HAP-1 (cell line): ENCODE measurements at regions not wholly inside any gene's neighbourhood (a gene's known extent, or its start where the extent isn't known, plus 50 kb on each side); places are given as distances from the start of the nearest gene placed in this dataset.

Experiments used
- DNase-seq, 2 experiments: peaks; one replicate each; pipeline ENCODE4 v3.0.0-alpha.2; 2016 to 2020; ENCODE audit warnings: low spot score in 2 of 2
- H3K27me3 ChIP-seq: fragments of 250-450 bp; sonication (Bioruptor Pico); 2 replicates; pipeline ENCODE4 v1.5.1; 2020; ENCODE audit warnings: low read depth, mild to moderate bottlenecking, moderate library complexity
- H3K36me3 ChIP-seq: fragments of 250-450 bp; sonication (Bioruptor Pico); replicated peaks from 2 replicates; pipeline ENCODE4 v1.5.1; 2020; ENCODE audit warnings: mild to moderate bottlenecking
- H3K4me1 ChIP-seq: fragments of 250-450 bp; sonication (Bioruptor Pico); 2 replicates; pipeline ENCODE4 v1.5.1; 2020; ENCODE audit warnings: mild to moderate bottlenecking
- H3K4me3 ChIP-seq: fragments of 250-450 bp; sonication (Bioruptor Pico); 2 replicates; pipeline ENCODE4 v1.5.1; 2020; ENCODE audit warnings: mild to moderate bottlenecking, moderate library complexity
- H3K9me3 ChIP-seq: fragments of 250-450 bp; sonication (Bioruptor Pico); 2 replicates; pipeline ENCODE4 v1.5.1; 2020; ENCODE audit warnings: mild to moderate bottlenecking, moderate library complexity
- in situ Hi-C: fragments of 300-500 bp; cut with MboI; formaldehyde crosslinking; loops from 3 replicates; pipeline ENCODE4 v1.14.3; 2020; ENCODE audit warnings: low sequenced_read_pairs, inconsistent platforms, mixed read lengths

DNA sequence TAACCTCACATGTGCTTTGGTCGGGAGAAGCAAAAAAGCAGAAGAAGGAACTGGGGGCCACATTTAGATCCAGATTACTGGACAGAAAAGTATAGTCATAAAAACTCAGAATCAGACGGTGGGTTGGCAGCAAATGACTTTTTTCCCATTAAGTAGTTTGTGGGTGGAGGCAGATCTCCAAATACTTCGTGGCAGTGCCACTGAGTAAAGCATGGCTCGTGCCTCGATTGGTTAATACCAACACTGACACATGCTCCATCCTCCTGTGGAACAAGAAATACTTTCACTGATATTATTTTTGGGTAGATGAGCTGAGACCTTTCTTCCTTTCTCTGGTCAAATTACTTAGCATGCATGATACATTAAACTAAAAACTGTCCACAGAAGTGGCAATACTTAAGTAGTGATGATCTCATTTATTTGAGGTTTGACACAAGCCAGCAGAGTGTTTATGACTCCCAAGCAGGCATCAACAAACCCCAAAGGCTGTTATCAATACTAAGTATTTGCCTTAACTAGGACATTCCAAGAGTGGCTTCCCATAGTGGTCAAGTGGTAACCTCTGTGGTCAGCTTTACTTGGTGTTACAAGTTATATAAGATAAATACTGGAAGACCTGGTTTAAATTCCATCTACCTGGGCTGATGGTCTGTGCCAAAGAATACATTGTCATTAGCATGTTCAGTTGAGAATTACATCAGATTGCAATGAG is 500.0 kb upstream of the RUNX1 start:
- H3K4me1 ChIP-seq = no peaks in the 10 kb centered on the region
- in situ Hi-C loops = no loop called here
- no peaks in the 10 kb centered on the region for H3K36me3 ChIP-seq
- 0 out of 2 replicates have a peak, but pooled peaks cover 3% of the 10 kb centered on the region for H3K9me3 ChIP-seq
- DNase-seq = no peak
- H3K27me3 ChIP-seq = no peaks in the 10 kb centered on the region
- no peak overlapping the region for H3K4me3 ChIP-seq

DNA sequence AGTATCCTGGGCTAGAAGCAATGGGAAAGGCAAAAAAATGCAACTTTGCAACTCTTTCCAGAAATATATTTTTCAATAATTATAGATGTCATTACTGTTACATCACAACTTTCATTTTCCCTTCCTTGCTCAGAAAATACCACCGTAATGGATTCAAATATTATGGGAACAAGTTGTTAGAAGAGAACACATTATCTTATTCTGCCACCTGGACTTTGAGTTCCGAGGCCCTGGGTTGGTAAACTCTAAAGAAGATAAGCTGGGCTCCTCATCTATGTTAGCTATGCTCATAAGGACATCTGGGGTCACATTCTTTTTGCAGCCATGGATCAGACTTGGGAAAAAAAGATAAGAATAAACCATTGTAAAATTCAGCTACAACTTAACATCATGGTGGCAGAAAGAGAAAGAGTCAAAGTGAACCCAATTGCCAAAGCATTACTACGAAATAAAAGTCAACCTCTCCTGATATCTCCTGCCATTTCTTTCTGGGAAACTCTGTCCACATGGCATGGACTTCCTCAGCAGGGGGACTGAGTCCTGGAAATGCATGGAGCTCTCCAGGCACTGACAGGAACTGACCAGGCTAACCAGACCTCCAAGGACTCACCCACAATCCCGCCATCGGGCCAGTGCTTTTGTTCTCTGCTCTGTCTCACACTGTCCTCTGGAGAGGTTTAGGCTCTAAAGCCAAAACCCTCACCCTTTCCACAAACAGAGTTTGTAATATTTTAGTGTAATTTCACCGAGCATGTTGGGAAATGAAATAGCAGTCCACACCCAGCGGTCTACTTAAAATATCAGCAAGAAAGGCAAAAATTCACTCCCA is 499.1 kb upstream of the RUNX1 start:
- in situ Hi-C loops = no loop called here
- H3K4me1 ChIP-seq = no peaks in the 10 kb centered on the region

DNA sequence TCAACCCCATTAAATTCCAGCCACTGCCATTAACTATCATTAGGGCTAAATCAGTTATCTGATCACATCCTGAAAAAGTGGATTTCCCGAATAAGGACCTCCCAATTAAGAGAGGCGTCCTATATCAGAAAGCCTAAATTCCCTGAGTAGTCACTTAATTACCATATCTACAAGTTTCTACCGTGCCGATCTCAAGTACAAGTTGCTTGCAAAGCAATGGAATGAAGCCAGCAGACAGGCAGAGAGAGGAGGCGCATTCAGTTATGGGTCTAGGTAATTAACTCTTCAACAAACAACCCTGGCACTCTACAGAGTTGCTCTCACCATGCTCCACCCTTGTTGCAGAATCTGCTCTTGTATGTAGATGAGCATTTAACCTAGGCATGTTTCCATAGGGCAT is 494.6 kb upstream of the RUNX1 start:
- H3K4me3 ChIP-seq = no peak overlapping the region
- H3K9me3 ChIP-seq = no peaks in the 10 kb centered on the region; the same call in 1 of the 2 replicates
- in situ Hi-C loops = no loop called here
- no peak for DNase-seq
- H3K27me3 ChIP-seq = no peaks in the 10 kb centered on the region
- no peaks in the 10 kb centered on the region for H3K4me1 ChIP-seq
- H3K36me3 ChIP-seq = no peaks in the 10 kb centered on the region

More for the DNA sequence above, 499.1 kb upstream of the RUNX1 start:
- H3K27me3 ChIP-seq = no peaks in the 10 kb centered on the region
- H3K9me3 ChIP-seq = 0 out of 2 replicates have a peak, but pooled peaks cover 3% of the 10 kb centered on the region
- no peak overlapping the region for H3K4me3 ChIP-seq
- no peaks in the 10 kb centered on the region for H3K36me3 ChIP-seq
- no peak for DNase-seq

DNA sequence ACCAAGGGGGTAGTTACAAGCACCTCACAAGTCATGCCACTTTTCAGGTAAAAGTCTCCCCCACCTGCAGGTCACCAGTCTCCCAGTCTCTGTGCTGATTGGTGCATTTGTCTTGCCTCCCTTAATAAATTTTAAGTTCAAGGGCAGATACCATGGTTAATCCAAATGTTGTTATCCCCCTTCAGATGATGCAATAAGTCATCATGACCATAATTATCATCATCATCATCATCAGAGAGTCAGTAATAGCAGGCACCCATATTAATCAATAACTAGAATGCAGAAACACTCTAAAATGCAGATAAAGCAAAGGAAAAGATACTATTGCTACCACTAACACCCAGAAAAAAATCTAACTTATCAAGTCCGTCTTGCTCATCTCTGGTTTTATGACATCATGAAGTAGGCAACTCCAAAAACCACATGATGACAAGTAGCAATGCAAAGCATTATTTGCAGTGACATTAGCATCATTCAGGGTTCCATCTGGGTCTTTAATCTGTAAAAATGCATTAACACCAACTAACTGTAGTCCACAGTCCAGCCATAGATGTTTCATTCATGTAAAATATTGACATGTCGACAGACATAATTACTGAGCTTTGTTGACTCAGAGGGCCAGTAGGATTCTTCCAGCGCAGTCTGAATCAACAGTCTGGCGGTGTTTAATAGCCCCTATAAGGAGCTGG is 492.0 kb upstream of the RUNX1 start:
- DNase-seq = no peak
- Histone ChIP-seq H3K36me3 (no peaks in the 10 kb centered on the region), H3K4me3 (no peak overlapping the region), H3K4me1 (no peaks in the 10 kb centered on the region), H3K9me3 (no peaks in the 10 kb centered on the region; the same call in 1 of the 2 replicates), H3K27me3 (no peaks in the 10 kb centered on the region)
- in situ Hi-C loops = no loop called here

DNA sequence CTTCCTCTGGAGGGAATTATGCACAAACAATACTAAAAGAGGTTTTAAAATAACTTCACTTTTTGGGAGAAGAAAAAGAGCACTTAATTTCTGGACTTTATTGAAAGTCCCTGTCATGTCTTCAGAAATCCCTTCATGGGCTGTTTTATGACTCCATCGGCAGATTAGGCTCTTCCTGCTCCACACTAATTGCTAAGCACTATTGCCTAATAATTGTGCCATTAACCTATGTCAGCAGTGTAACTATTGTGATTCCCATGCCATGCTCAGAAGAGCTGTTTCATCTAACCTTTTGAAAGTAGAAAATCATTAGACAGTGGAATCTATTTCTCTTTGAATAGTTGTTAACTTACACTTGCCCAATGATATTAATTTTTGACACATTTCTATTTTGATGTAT is 489.3 kb upstream of the RUNX1 start:
- Histone ChIP-seq H3K4me3 (no peak overlapping the region), H3K9me3 (no peaks in the 10 kb centered on the region; the same call in 1 of the 2 replicates), H3K36me3 (no peaks in the 10 kb centered on the region), H3K27me3 (no peaks in the 10 kb centered on the region), H3K4me1 (no peaks in the 10 kb centered on the region)
- DNase-seq = no peak
- in situ Hi-C loops = no loop called here

DNA sequence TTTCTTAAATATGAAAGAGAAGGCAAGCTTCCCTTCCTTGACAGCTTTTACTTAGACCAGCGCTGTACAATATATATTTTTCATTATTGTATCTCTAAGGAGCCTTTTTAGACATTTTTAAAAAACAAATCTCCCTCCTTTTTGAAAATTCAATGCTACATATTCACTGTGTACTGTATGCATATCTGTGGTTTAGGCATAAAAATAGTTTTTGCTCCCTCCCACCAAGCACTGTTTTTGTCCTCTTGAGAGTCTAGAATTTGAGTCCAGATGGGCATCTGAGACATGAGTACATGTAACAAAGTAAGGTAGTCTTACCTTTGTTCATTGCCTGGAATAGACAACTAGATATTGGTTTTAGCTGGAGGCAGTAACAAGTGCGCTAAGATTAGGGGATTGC is 488.5 kb upstream of the RUNX1 start:
- H3K27me3 ChIP-seq = no peaks in the 10 kb centered on the region
- in situ Hi-C loops = no loop called here
- no peak for DNase-seq

DNA sequence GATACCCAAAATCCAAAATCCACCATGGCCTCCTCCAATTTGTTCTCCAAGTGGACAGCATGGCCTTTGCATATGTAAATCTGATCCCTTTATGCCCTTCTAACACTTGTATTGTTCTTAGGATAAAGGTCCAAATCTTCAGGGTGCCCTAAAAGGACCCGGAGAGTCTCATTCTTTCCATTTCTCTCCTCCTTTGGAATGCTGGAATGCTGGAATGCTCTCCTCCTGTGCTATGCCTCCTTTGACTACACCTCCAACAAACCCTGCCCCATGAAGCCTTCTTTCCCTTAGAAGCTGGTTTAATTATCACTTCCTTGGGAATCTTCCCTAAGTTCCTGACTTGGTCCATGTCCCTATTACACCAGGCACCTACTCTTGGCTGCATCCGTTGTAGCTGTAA is 484.8 kb upstream of the RUNX1 start:
- Histone ChIP-seq H3K36me3 (no peaks in the 10 kb centered on the region), H3K9me3 (no peaks in the 10 kb centered on the region; the same call in 1 of the 2 replicates), H3K4me3 (no peak overlapping the region), H3K4me1 (no peaks in the 10 kb centered on the region), H3K27me3 (no peaks in the 10 kb centered on the region)
- in situ Hi-C loops = no loop called here
- DNase-seq = no peak

More for the DNA sequence above, 488.5 kb upstream of the RUNX1 start:
- Histone ChIP-seq H3K4me1 (no peaks in the 10 kb centered on the region), H3K4me3 (no peak overlapping the region), H3K9me3 (no peaks in the 10 kb centered on the region; the same call in 1 of the 2 replicates), H3K36me3 (no peaks in the 10 kb centered on the region)

DNA sequence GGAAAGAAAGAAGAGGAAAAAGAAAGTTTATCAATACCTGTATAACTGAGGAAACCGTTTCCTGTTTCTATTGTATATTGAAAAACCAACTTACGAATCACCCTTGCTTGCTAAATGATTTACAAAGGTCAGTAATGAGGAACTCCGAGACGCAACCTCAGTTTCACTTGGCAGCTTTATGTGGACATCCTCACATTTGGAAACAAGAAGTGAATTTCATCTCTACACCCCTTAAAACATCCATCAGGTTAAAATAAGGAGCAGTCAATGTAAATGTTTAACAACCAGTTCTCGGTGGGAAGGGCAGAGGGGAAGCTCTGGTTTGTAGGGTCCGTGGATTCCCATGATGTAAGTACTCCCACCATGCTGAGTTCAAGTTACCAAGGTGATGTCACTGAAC is 481.7 kb upstream of the RUNX1 start:
- no peak for DNase-seq
- Histone ChIP-seq H3K36me3 (no peaks in the 10 kb centered on the region), H3K27me3 (no peaks in the 10 kb centered on the region), H3K9me3 (no peaks in the 10 kb centered on the region; the same call in 1 of the 2 replicates), H3K4me3 (no peak overlapping the region), H3K4me1 (no peaks in the 10 kb centered on the region)
- in situ Hi-C loops = no loop called here

DNA sequence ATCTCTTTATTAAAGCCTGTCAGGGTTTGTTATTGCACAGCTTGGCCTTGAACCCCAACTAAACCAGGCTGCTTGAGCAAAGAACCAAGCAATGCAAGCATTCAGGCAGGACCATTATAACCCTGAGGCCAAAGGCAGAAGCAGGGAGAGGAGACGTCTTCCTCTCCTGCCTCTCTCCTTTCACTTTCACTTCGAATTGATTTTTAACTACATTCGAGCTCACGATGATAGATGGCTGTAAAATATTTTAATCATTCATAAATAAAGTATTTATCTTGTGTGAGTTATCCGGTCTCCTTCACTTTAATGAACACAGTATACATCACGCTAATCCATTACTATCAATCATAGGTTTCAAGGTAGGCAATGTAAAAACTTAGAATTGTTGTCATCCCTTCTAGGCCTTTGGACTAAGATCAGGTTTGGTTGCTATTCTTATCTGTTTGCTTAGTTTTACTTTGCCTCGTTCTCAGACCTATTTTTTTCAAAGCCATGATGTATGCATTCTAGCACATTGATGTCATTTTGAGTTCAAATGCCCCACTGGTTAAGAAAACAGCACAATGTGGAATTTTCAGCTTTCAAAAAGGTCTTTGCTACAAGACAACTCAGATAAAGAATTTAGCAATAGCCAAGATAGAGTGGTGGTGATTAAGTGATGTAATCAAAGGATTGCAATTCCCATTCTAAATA is 480.2 kb upstream of the RUNX1 start:
- Histone ChIP-seq H3K4me1 (no peaks in the 10 kb centered on the region), H3K4me3 (no peak overlapping the region), H3K9me3 (no peaks in the 10 kb centered on the region; the same call in 1 of the 2 replicates), H3K36me3 (no peaks in the 10 kb centered on the region), H3K27me3 (no peaks in the 10 kb centered on the region)
- in situ Hi-C loops = no loop called here
- no peak for DNase-seq

DNA sequence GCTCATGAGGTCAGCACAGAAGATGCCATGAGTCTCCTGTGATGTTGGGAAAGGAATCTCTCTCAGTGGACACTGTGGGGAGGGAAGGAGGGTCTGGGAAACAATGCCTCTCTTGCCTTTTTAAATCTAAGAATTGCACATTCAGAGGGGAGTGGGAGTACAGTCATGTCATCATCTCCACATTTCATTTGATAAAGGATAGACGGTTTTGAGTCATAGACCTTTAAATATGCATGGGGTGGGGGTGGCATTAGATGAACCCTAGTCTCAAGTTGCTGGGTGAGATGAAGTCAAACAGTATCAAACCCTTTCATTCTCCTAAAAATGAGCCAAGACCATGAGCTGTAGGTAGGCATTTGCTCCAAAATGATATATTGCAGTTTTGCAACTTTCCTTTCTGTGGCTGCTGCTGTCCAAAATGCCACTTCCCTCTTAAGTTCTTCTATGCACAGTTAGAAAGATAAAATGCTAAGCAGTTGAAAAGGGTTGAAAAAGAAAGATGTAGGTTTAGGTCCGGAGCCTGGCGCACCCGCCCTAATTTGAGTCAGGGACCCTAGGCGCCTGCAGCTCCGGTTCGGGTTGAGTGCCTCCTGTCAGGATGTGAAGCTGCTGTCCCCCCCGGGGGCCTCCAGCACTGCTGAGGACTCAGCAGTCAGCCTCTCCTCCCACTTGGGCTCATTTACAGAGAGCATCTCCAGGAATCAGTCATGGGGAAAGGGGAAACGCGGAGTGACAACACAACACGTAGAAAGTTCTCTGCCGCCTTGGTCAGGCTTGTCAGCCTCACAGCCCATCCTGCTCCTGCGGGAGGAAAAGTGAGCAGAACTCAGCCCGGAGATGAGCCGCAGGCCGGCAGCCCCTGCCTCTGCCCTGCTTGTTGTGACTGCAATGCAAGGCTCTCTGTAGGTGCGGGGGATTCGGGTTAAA is 479.3 kb upstream of the RUNX1 start:
- Histone ChIP-seq H3K4me1 (no peaks in the 10 kb centered on the region), H3K9me3 (no peaks in the 10 kb centered on the region; the same call in 1 of the 2 replicates), H3K27me3 (no peaks in the 10 kb centered on the region), H3K36me3 (no peaks in the 10 kb centered on the region), H3K4me3 (no peak overlapping the region)
- DNase-seq = no peak
- in situ Hi-C loops = no loop called here

DNA sequence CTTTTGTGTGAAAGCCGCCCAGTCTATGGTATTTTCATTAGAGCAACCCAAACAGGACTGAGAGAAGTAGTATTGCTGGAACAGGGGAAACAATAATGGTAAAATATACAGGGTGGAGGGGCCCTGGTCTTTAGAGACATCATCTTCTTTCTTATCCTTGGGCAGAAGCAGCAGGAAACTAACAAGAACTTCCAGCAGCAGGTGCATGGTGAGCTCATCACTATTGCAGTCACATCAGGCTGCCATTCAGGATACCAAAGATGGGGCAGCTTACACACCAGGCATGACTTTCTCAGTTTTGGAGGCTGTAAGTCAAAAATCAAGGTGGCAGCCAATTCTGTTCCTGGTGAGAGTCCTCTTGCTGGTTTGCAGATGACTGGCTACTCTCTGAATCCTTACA is 478.3 kb upstream of the RUNX1 start:
- Histone ChIP-seq H3K36me3 (no peaks in the 10 kb centered on the region), H3K4me1 (no peaks in the 10 kb centered on the region), H3K9me3 (no peaks in the 10 kb centered on the region; the same call in 1 of the 2 replicates), H3K4me3 (no peak overlapping the region), H3K27me3 (no peaks in the 10 kb centered on the region)
- in situ Hi-C loops = no loop called here
- DNase-seq = no peak

DNA sequence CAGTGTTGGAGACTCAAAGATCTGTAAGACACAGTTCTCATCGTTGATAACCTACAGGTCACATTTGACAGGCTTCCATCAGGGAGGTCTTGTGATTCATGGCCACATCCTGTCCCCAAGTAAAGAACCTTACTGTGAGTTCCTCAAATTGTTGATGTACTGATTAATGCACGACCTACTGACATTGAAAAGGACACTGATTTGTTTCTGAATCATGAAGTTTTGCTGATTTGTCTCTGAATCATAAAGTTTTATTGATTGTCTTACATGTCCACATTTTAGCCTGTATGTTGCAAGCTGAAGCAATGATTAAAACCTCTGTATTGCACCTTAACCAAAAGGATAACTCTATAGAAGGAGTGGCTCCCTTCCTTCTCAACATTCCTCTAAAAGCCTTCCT is 476.3 kb upstream of the RUNX1 start:
- no peak overlapping the region for H3K4me3 ChIP-seq
- in situ Hi-C loops = no loop called here
- no peaks in the 10 kb centered on the region; the same call in 1 of the 2 replicates for H3K9me3 ChIP-seq
- no peaks in the 10 kb centered on the region for H3K36me3 ChIP-seq
- no peaks in the 10 kb centered on the region for H3K27me3 ChIP-seq
- no peaks in the 10 kb centered on the region for H3K4me1 ChIP-seq
- no peak for DNase-seq
